ENCODE measurements at regions not wholly inside any gene's neighbourhood (a gene's known extent, or its start where the extent isn't known, plus 50 kb on each side); places are given as distances from the start of the nearest gene placed in this dataset.
"Not testable (repeated sequence)": the region's sequence is repeated elsewhere in the genome, so short reads cannot be mapped to it uniquely, and the experiment has no call there.

DNA sequence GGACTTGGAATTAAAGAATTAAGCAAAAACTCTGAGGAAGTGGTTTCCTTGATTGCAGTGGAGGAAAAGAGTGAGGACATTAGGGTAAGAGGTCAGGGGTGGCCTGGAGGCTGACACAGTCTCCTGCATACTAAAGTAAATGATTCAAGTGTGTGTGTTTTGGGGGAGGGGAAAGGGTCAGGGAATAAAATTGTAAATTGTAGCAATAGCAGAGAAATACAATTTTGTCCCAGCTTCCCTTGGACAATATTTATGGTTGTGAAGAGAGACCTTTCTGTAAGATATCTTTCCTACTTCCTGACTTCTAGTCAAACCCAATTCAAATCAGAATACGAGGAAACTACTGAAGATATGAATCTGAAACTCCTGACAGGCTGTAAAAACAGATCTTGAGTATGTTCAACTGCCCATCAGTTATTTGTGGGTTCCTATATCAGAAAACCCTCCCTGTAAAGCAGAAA, 143.4 kb upstream of the HMGN3 start:
- intact Hi-C loops (cut with micrococcal nuclease), result no loop called here
- peaks cover 3% of the 10 kb centered on the region for H3K27me3 Mint-ChIP-seq

DNA sequence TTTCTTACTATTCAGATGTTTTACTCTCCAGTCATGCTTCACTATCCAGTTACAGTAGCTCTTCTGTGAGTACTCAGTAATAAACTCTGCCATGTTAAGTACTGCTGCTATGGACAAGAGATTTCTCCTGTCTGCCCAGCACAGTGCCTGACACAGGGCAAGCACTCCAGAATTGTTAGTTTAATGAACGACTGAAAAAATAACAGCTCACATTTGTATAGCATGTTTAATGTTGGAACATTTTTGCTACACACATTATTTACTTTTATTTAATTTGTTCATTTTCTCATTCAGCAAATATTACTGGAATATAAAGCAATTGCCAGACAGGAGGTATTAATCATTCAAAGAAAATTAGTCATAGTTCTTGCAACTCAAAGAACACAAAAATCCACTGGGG, 142.6 kb upstream of the HMGN3 start:
- Mint-ChIP-seq H3K4me1 (peaks cover 4% of the 10 kb centered on the region), H3K4me3 (no peak overlapping the region), H3K27me3 (peaks cover 8% of the 10 kb centered on the region), H3K9me3 (no peaks in the 10 kb centered on the region), H3K27ac (no peak overlapping the region), H3K36me3 (ENCODE audit: low read depth) (no peaks in the 10 kb centered on the region)
- intact Hi-C loops (cut with micrococcal nuclease), result no loop called here
- DNase-seq, result no peak

More for the DNA sequence above, 143.4 kb upstream of the HMGN3 start:
- Mint-ChIP-seq H3K9me3 (no peaks in the 10 kb centered on the region), H3K36me3 (ENCODE audit: low read depth) (no peaks in the 10 kb centered on the region), H3K4me3 (no peak overlapping the region), H3K27ac (no peak overlapping the region), H3K4me1 (peaks cover 4% of the 10 kb centered on the region)
- DNase-seq, result no peak

DNA sequence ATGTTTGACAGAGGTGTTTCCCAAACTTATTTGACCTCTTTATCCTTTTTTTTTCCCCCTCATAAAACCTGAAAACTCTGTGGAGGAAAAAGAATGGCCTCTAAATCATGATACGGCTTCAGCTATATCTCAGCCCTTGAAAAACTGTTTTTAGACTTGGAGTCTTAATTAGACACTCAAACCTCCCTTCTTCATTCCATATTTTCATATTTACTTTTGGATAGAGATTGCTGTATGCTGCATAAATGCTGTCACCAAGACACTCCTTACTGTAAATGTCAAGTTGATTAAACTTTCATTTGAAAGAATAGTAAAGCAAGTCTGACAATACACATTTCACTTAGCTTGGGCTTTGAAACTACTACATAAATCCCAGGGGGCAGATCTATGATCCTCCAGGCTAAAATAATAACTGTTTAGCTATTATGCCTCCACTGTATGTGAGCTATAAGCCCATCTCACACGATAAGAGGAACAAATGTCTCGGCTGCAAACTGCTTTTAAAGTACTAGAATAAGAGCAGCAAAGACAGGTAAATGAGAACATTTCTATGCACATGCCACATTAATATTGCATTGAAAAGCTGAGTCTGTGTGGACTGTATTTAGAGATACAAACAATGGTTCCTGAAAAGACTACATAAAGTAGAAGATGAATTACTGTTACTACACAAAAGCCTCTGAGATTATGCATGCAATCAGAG, 141.3 kb upstream of the HMGN3 start:
- Mint-ChIP-seq H3K27ac (no peak overlapping the region), H3K27me3 (peaks cover 8% of the 10 kb centered on the region), H3K36me3 (ENCODE audit: low read depth) (no peaks in the 10 kb centered on the region), H3K4me1 (peaks cover 4% of the 10 kb centered on the region), H3K4me3 (no peak overlapping the region), H3K9me3 (peaks cover under 1% of the 10 kb centered on the region)
- DNase-seq, result no peak
- intact Hi-C loops (cut with micrococcal nuclease), result no loop called here

DNA sequence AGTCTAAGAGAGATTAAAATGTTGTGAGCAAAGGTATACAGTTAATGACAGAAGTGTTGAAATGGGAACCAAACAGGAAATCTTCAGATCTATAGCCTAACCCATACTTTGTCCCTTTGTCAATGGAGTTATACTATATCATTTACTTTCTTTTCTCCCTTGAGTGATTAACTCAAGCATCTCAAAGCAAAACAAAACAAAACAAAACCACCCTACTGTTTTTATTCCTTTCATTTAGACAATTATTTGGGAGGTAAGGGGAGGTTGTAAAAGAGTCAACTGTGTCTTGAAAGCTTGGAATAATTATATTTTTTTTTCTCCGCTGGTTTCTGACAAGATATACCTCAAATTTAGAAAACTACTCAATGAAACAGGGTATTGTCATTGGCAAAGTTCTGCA, 139.8 kb upstream of the HMGN3 start:
- DNase-seq, result no peak
- intact Hi-C loops (cut with micrococcal nuclease), result no loop called here
- peaks cover 4% of the 10 kb centered on the region for H3K4me1 Mint-ChIP-seq
- peaks cover 8% of the 10 kb centered on the region for H3K27me3 Mint-ChIP-seq
- no peaks in the 10 kb centered on the region for H3K36me3 Mint-ChIP-seq (ENCODE audit: low read depth)
- no peak overlapping the region for H3K27ac Mint-ChIP-seq
- H3K9me3 Mint-ChIP-seq, result peaks cover 5% of the 10 kb centered on the region
- H3K4me3 Mint-ChIP-seq, result no peak overlapping the region

DNA sequence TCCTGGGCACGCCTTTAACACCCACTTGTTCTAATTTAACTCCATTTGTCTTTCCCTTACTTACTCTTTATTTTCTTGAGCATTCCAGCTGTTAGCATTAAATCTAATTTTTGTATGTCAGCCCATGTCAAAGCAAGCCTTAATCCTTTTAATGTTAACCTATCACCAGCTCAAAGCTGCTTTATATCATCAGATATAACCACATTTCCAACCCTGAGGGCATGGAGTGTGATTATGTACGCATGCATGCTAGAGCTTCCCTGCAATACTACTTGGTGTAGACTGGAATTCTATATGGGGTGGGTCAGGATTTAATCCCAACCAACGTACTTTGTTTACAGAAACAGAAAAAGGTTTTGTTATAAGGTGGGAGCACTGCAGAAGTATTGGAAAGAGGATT, 139.4 kb upstream of the HMGN3 start:
- H3K4me1 Mint-ChIP-seq, result peaks cover 4% of the 10 kb centered on the region
- H3K36me3 Mint-ChIP-seq (ENCODE audit: low read depth), result no peaks in the 10 kb centered on the region
- H3K9me3 Mint-ChIP-seq, result peaks cover 5% of the 10 kb centered on the region
- H3K4me3 Mint-ChIP-seq, result no peak overlapping the region
- intact Hi-C loops (cut with micrococcal nuclease), result no loop called here
- H3K27me3 Mint-ChIP-seq, result peaks cover 8% of the 10 kb centered on the region
- no peak for DNase-seq
- H3K27ac Mint-ChIP-seq, result no peak overlapping the region

DNA sequence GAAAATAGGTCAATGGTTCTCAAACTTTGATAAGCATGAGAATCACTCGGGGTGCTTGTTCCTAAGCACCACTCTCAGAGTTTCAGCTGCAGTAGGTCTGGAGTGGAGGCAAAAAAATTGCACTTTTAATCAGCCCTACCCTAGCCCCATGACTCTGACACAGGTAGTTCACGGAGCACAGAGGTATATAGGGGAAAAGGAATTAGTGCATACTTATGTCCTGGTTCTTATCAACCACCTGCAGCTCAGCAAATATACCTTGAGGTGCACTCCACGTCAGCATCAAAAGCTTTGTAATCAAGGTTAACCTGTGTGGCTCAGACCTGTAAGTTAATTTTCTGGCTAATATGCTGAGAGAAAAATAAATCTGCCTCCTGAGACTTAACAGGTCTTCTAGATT, 138.8 kb upstream of the HMGN3 start:
- H3K27me3 Mint-ChIP-seq, result peaks cover 8% of the 10 kb centered on the region
- intact Hi-C loops (cut with micrococcal nuclease), result no loop called here

DNA sequence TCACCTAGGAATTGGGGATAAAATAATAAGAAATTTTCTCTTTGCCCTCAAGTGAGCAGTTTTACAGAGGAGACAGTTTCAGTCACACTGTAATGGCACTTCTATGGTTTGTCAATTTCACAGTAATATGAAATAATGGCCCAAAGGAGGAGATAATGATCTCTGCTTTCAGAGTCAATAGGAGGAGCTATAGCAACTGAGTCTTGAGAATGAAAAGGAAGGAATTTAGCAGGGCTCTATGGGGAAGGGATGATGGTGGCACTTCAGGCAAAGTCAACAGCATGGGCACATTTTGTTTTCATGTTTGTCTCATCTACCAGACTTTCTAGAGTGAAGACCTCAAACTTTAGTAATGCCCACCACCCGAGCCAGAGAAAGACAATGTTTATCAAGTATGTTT, 138.3 kb upstream of the HMGN3 start:
- Mint-ChIP-seq H3K9me3 (peaks cover 5% of the 10 kb centered on the region), H3K27me3 (peaks cover 8% of the 10 kb centered on the region), H3K27ac (no peak overlapping the region), H3K4me3 (no peak overlapping the region), H3K36me3 (ENCODE audit: low read depth) (no peaks in the 10 kb centered on the region), H3K4me1 (peaks cover 2% of the 10 kb centered on the region)
- intact Hi-C loops (cut with micrococcal nuclease), result no loop called here
- DNase-seq, result no peak

More for the DNA sequence above, 138.8 kb upstream of the HMGN3 start:
- H3K4me3 Mint-ChIP-seq, result no peak overlapping the region
- H3K27ac Mint-ChIP-seq, result no peak overlapping the region
- DNase-seq, result no peak
- H3K4me1 Mint-ChIP-seq, result peaks cover 4% of the 10 kb centered on the region
- H3K36me3 Mint-ChIP-seq (ENCODE audit: low read depth), result no peaks in the 10 kb centered on the region
- H3K9me3 Mint-ChIP-seq, result peaks cover 5% of the 10 kb centered on the region

DNA sequence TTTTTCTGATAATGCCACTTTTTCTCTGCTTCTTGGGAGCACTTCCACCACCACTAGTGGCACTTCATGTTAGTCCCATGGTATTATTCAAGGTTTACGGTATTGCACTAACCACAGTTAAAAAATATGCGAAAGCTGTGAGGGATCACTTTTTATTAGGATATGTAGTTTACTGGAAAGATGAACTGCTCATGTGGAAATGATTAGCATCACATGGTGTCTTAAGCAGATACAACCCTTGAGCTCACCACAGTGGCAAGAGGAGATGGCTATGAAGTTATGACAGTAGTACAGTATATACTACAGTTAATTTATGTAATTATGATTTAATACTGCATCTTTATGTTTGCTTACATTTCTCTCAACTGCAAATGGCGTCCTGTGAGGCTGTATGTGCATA, 134.5 kb upstream of the HMGN3 start:
- H3K9me3 Mint-ChIP-seq, result peaks cover 12% of the 10 kb centered on the region
- H3K27ac Mint-ChIP-seq, result no peak overlapping the region
- intact Hi-C loops (cut with micrococcal nuclease), result no loop called here
- peaks cover 5% of the 10 kb centered on the region for H3K27me3 Mint-ChIP-seq
- no peak for DNase-seq
- H3K4me1 Mint-ChIP-seq, result no peaks in the 10 kb centered on the region
- H3K36me3 Mint-ChIP-seq (ENCODE audit: low read depth), result no peaks in the 10 kb centered on the region
- H3K4me3 Mint-ChIP-seq, result no peak overlapping the region

DNA sequence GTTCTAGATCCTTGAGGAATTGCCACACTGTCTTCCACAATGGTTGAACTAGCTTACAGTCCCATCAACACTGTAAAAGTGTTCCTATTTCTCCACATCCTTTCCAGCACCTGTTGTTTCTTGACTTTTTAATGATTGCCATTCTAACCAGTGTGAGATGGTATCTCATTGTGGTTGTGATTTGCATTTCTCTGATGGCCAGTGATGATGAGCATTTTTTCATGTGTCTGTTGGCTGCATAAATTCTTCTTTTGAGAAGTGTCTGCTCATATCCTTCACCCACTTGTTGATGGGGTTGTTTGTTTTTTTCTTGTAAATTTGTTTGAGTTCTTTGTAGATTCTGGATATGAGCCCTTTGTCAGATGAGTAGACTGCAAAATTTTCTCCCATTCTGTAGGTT, 129.0 kb upstream of the HMGN3 start:
- H3K27me3 Mint-ChIP-seq; H3K4me1 Mint-ChIP-seq; H3K36me3 Mint-ChIP-seq (ENCODE audit: low read depth); intact Hi-C loops (cut with micrococcal nuclease); DNase-seq; H3K4me3 Mint-ChIP-seq; H3K27ac Mint-ChIP-seq: not testable (repeated sequence)
- peaks cover 15% of the 10 kb centered on the region for H3K9me3 Mint-ChIP-seq

DNA sequence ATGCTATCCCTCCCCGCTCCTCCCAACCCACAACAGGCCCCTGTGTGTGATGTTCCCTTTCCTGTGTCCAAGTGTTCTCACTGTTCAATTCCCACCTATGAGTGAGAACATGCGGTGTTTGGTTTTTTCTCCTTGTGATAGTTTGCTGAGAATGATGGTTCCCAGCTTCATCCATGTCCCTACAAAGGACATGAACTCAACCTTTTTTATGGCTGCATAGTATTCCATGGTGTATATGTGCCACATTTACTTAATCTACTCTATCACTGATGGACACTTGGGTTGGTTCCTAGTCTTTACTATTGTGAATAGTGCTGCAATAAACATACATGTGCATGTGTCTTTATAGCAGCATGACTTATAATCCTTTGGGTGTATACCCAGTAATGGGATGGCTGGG, 126.6 kb upstream of the HMGN3 start:
- H3K27ac Mint-ChIP-seq; H3K4me3 Mint-ChIP-seq; intact Hi-C loops (cut with micrococcal nuclease); H3K4me1 Mint-ChIP-seq; DNase-seq; H3K36me3 Mint-ChIP-seq (ENCODE audit: low read depth); H3K9me3 Mint-ChIP-seq; H3K27me3 Mint-ChIP-seq: not testable (repeated sequence)

DNA sequence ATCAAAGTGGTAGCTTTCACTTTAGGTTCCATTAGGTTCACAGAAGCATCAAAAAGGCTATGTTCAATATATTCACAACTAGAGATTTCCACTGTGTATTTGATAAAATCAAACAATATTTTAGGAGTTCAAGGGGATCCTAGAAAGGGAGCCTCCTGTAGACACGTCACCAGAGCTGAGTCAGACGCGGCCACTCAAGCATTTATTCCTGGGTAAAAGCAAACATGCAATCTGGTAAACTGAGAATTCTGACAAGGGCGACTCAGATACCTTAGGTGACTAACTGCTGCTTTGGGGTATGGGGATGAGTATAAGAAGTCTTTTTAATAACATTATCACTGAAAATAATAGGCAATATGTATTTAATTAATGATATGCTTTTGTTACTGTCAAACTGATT, 118.7 kb upstream of the HMGN3 start:
- DNase-seq, result no peak
- Mint-ChIP-seq H3K4me3 (no peak overlapping the region), H3K27me3 (no peaks in the 10 kb centered on the region), H3K9me3 (peaks cover 16% of the 10 kb centered on the region), H3K27ac (no peak overlapping the region), H3K4me1 (no peaks in the 10 kb centered on the region), H3K36me3 (ENCODE audit: low read depth) (no peaks in the 10 kb centered on the region)
- intact Hi-C loops (cut with micrococcal nuclease), result no loop called here

DNA sequence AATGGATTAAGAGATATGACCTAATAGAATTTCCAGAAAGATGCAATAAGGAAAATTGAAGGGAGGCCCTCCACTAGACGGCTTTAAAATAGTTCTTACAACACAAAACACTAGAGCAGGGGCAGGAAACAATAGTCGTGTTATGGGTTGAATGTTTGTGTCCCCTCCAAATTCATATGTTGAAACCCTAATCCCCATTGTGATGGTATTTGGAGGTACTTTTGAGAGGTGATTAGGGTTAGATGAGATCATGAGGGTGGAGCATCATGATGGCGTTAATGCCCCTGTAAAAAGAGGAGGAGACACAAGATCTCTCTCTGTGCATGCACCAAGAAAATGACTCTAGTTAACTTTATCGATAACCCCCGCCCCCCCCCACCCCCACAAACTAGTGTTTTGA, 104.0 kb upstream of the HMGN3 start:
- H3K4me3 Mint-ChIP-seq, result no peak overlapping the region
- H3K4me1 Mint-ChIP-seq, result peaks cover 6% of the 10 kb centered on the region
- no peaks in the 10 kb centered on the region for H3K9me3 Mint-ChIP-seq
- H3K27me3 Mint-ChIP-seq, result no peaks in the 10 kb centered on the region
- H3K36me3 Mint-ChIP-seq (ENCODE audit: low read depth), result no peaks in the 10 kb centered on the region
- intact Hi-C loops (cut with micrococcal nuclease), result loop anchor here (5.0 to 10.0 kb wide), 2 partner anchors 114 to 826 kb away; no protein-coding TSS in a partner anchor
- DNase-seq, result no peak
- H3K27ac Mint-ChIP-seq, result no peak overlapping the region

DNA sequence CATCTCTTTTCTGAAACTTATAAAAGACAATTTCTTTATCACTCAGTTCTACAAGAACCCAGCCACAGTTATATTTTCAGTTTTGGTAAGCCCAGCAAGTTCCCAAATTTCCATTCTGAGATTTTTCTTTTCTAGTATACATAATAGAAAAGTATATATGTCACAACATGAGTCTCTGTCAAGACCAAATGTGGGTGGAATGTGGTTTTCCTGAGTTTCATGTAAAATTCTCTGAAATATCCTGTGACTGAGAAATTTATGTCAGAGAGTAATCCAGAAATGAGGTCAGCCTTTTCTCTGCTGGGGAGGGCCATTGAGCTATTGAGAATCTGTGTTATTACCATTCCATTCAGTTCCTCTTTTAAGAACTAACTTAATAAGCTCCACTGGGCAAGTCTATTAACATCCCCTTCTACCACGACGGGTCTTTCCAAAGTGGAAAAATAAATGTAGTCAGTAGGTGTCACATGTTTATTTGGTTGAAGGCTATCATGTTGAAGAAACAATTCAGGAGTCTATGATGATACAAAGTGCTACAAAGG, 100.7 kb upstream of the HMGN3 start:
- no peaks in the 10 kb centered on the region for H3K9me3 Mint-ChIP-seq
- peaks cover 5% of the 10 kb centered on the region for H3K27me3 Mint-ChIP-seq
- H3K36me3 Mint-ChIP-seq (ENCODE audit: low read depth), result no peaks in the 10 kb centered on the region
- no peak overlapping the region for H3K27ac Mint-ChIP-seq
- no peak overlapping the region for H3K4me3 Mint-ChIP-seq
- no peak for DNase-seq
- intact Hi-C loops (cut with micrococcal nuclease), result loop anchor here (1.0 to 10.0 kb wide), 5 partner anchors 100 to 830 kb away; partner anchors contain the start of gene PHIP
- peaks cover 9% of the 10 kb centered on the region for H3K4me1 Mint-ChIP-seq

DNA sequence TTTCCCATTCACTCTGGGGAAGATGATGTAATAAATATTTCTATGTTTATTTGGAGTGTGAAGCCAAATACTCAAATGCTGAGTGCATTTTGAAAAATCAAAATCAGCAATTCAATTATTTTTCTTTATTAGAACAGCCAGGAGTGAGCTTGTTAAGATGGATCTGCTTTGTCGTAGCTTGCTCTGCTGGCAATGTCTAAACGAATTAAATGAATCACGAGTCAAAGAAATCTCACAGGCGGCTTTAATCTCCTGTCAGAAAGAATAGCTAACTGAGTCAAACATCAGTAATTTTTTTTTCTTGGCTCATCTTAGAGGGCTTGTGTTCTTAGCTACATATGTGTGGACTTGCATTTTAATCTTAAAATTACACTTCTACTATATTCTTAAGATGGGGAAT, 100.2 kb upstream of the HMGN3 start:
- no peaks in the 10 kb centered on the region for H3K36me3 Mint-ChIP-seq (ENCODE audit: low read depth)
- peaks cover 9% of the 10 kb centered on the region for H3K4me1 Mint-ChIP-seq
- intact Hi-C loops (cut with micrococcal nuclease), result loop anchor here (1.0 to 10.0 kb wide), 5 partner anchors 99 to 830 kb away; partner anchors contain the start of gene PHIP
- H3K9me3 Mint-ChIP-seq, result no peaks in the 10 kb centered on the region
- H3K4me3 Mint-ChIP-seq, result no peak overlapping the region
- no peak overlapping the region for H3K27ac Mint-ChIP-seq
- peaks cover 5% of the 10 kb centered on the region for H3K27me3 Mint-ChIP-seq
- no peak for DNase-seq

Data from activated CD4-positive, alpha-beta T cell treated with anti-CD3 and anti-CD28 coated beads, Interleukin-2, amount 10 ng/mL, durations not matched to agents 24 days and 14 days (primary cell).